ENCODE measurements at regions not wholly inside any gene's neighbourhood (a gene's known extent, or its start where the extent isn't known, plus 50 kb on each side); places are given as distances from the start of the nearest gene placed in this dataset.

GRCh38 chr2:172200495-172201085, 97.9 kb upstream of the DLX2 start:
- Histone ChIP-seq H3K4me2 (replicated peaks; ENCODE audit: low read depth, low read length, poor library complexity, severe bottlenecking) (no peak overlapping the region), H3K79me2 (ENCODE audit: control insufficient read depth, insufficient read depth, low read length) (no peaks in the 10 kb centered on the region), H3K27ac (ENCODE audit: low read length in 2 of 2) (no peak overlapping the region), H3K9me3 (ENCODE audit: control extremely low read depth in 1 of 3, control insufficient read depth in 2 of 3, insufficient read depth in 1 of 3, low read length in 2 of 3) (peaks cover 0 to 27% (median 8%) of the 10 kb centered on the region in 3 donors), H3K4me1 (ENCODE audit: control insufficient read depth in 2 of 2, insufficient read depth in 2 of 2, low read length in 2 of 2) (no peaks in the 10 kb centered on the region), H4K20me1 (ENCODE audit: control insufficient read depth, insufficient read depth, low read length, poor library complexity, severe bottlenecking) (no peaks in the 10 kb centered on the region), H3K27me3 (replicated peaks in 1 of 4; ENCODE audit: control extremely low read depth in 1 of 4, control insufficient read depth in 3 of 4, insufficient read depth in 4 of 4, low read length in 3 of 4) (peaks cover 0 to 7% (median 0%) of the 10 kb centered on the region in 4 experiments), H2AFZ (ENCODE audit: insufficient read depth, low read depth, low read length, poor library complexity, severe bottlenecking) (no peak overlapping the region), H3K9ac (ENCODE audit: low read length) (no peak overlapping the region), H3K4me3 (ENCODE audit: control extremely low read depth in 1 of 5, extremely low read depth in 1 of 5, insufficient read depth in 1 of 5, low read depth in 2 of 5, low read length in 4 of 5) (no peak overlapping the region), H3K36me3 (replicated peaks in 1 of 2; ENCODE audit: control extremely low read depth in 1 of 2, control insufficient read depth in 1 of 2, extremely low read depth in 1 of 2, insufficient read depth in 2 of 2, low read length in 1 of 2) (no peaks in the 10 kb centered on the region)
- no CpG with 5 or more reads among the region's 2 CpGs for WGBS (ENCODE audit: insufficient coverage)
- CTCF ChIA-PET, result no interaction called here
- TF ChIP-seq EZH2 (IDR thresholded peaks at IDR 0.05; ENCODE audit: borderline replicate concordance, insufficient read depth, low read depth, low read length, poor library complexity, severe bottlenecking), result no peak
- TF ChIP-seq, protein P1, sequence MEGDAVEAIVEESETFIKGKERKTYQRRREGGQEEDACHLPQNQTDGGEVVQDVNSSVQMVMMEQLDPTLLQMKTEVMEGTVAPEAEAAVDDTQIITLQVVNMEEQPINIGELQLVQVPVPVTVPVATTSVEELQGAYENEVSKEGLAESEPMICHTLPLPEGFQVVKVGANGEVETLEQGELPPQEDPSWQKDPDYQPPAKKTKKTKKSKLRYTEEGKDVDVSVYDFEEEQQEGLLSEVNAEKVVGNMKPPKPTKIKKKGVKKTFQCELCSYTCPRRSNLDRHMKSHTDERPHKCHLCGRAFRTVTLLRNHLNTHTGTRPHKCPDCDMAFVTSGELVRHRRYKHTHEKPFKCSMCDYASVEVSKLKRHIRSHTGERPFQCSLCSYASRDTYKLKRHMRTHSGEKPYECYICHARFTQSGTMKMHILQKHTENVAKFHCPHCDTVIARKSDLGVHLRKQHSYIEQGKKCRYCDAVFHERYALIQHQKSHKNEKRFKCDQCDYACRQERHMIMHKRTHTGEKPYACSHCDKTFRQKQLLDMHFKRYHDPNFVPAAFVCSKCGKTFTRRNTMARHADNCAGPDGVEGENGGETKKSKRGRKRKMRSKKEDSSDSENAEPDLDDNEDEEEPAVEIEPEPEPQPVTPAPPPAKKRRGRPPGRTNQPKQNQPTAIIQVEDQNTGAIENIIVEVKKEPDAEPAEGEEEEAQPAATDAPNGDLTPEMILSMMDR (IDR thresholded peaks at IDR 0.05), result no peak
- intact Hi-C loops (cut with micrococcal nuclease), result no loop called here
- H3K4me1 Mint-ChIP-seq, result no peaks in the 10 kb centered on the region
- POLR2A ChIA-PET, result no interaction called here
- no peak overlapping the region for H3K4me3 Mint-ChIP-seq
- DNase-seq (no peak), ATAC-seq (ENCODE audit: low read depth) (no peak)
- H3K27me3 Mint-ChIP-seq, result peaks cover 31% of the 10 kb centered on the region
- H3K9me3 Mint-ChIP-seq (ENCODE audit: insufficient read depth), result peaks cover 3% of the 10 kb centered on the region
- no peak overlapping the region for H3K27ac Mint-ChIP-seq

- no peak overlapping the region for H3K27ac Mint-ChIP-seq
- no peaks in the 10 kb centered on the region for H3K36me3 ChIP-seq (replicated peaks in 1 of 2; ENCODE audit: control extremely low read depth in 1 of 2, control insufficient read depth in 1 of 2, extremely low read depth in 1 of 2, insufficient read depth in 2 of 2, low read length in 1 of 2)
- no peak overlapping the region for H3K4me3 ChIP-seq (ENCODE audit: control extremely low read depth in 1 of 5, extremely low read depth in 1 of 5, insufficient read depth in 1 of 5, low read depth in 2 of 5, low read length in 4 of 5)
- H2AFZ ChIP-seq (ENCODE audit: insufficient read depth, low read depth, low read length, poor library complexity, severe bottlenecking), result no peak overlapping the region
- POLR2A ChIA-PET, result no interaction called here
- no peaks in the 10 kb centered on the region for H3K4me1 ChIP-seq (ENCODE audit: control insufficient read depth in 2 of 2, insufficient read depth in 2 of 2, low read length in 2 of 2)
- no peak for ATAC-seq (ENCODE audit: low read depth)
- H3K9me3 ChIP-seq (ENCODE audit: control extremely low read depth in 1 of 3, control insufficient read depth in 2 of 3, insufficient read depth in 1 of 3, low read length in 2 of 3), result peaks cover 0 to 8% (median 6%) of the 10 kb centered on the region in 3 donors
- TF ChIP-seq EZH2 (IDR thresholded peaks at IDR 0.05; ENCODE audit: borderline replicate concordance, insufficient read depth, low read depth, low read length, poor library complexity, severe bottlenecking), result no peak
- TF ChIP-seq, protein P1 (IDR thresholded peaks at IDR 0.05), result no peak
- CTCF ChIA-PET, result no interaction called here
- no peaks in the 10 kb centered on the region for H4K20me1 ChIP-seq (ENCODE audit: control insufficient read depth, insufficient read depth, low read length, poor library complexity, severe bottlenecking)
- H3K27ac ChIP-seq (ENCODE audit: low read length in 2 of 2), result no peak overlapping the region
- no peak for DNase-seq
- 97% methylated on average over 7 of the region's 7 CpGs for WGBS (ENCODE audit: insufficient coverage)
- no peaks in the 10 kb centered on the region for H3K79me2 ChIP-seq (ENCODE audit: control insufficient read depth, insufficient read depth, low read length)
- no peak overlapping the region for H3K4me3 Mint-ChIP-seq
- no peak overlapping the region for H3K4me2 ChIP-seq (replicated peaks; ENCODE audit: low read depth, low read length, poor library complexity, severe bottlenecking)
- H3K9ac ChIP-seq (ENCODE audit: low read length), result no peak overlapping the region
- H3K4me1 Mint-ChIP-seq, result no peaks in the 10 kb centered on the region
- H3K9me3 Mint-ChIP-seq (ENCODE audit: insufficient read depth), result peaks cover 3% of the 10 kb centered on the region
- H3K27me3 ChIP-seq (replicated peaks in 1 of 4; ENCODE audit: control extremely low read depth in 1 of 4, control insufficient read depth in 3 of 4, insufficient read depth in 4 of 4, low read length in 3 of 4), result no peaks in the 10 kb centered on the region
- peaks cover 12% of the 10 kb centered on the region for H3K27me3 Mint-ChIP-seq
- intact Hi-C loops (cut with micrococcal nuclease), result no loop called here
These were observed 101.6 kb upstream of the DLX2 start for GRCh38 chr2:172204309-172204708.
